Esophagus squamous epithelium (tissue), 5 donors: ENCODE measurements at regions not wholly inside any gene's neighbourhood (a gene's known extent, or its start where the extent isn't known, plus 50 kb on each side); places are given as distances from the start of the nearest gene placed in this dataset.

Experiments
- DNase-seq: peaks from one replicate; lab custom pipeline; 2025; lab: John Stamatoyannopoulos, UW
- H3K27ac ChIP-seq, 4 donors: fragments of 200-600 bp; sonication (generic); one replicate each; pipeline ENCODE4 v1.5.1; 2016 to 2019; ENCODE audit warnings: mild to moderate bottlenecking in 1 of 4
- H3K27me3 ChIP-seq, 4 donors: fragments of 200-600 bp; sonication (generic); 1 replicate in 3 of 4; 2 replicates in 1 of 4; pipeline versions ENCODE4 v1.5.1 to v1.6.0; 2017 to 2021; ENCODE audit warnings: antibody characterized with exemption in 1 of 4
- H3K36me3 ChIP-seq, 3 donors: fragments of 200-600 bp; sonication (generic); one replicate each; pipeline ENCODE4 v1.5.1; 2016 to 2019
- H3K4me1 ChIP-seq, 3 donors: fragments of 200-600 bp; sonication (generic); one replicate each; pipeline ENCODE4 v1.5.1; 2017 to 2019
- H3K4me3 ChIP-seq, 4 donors: fragments of 200-600 bp; sonication (generic); 1 replicate in 3 of 4; 2 replicates in 1 of 4; pipeline ENCODE4 v1.5.1; 2016 to 2019; ENCODE audit warnings: mild to moderate bottlenecking in 2 of 4, moderate library complexity in 1 of 4
- H3K9me3 ChIP-seq, 3 donors: fragments of 200-600 bp; sonication (generic); one replicate each; pipeline ENCODE4 v1.5.1; 2016 to 2019
- POLR2A ChIP-seq, 4 donors: fragments of 450-650 bp; IDR thresholded peaks; one replicate each; pipeline ENCODE4 v1.6.1; 2017; ENCODE audit warnings: antibody characterized with exemption in 4 of 4, mild to moderate bottlenecking in 4 of 4, moderate library complexity in 3 of 4
- WGBS, 2 donors: methylation state at CpG; one replicate each; pipeline ENCODE4 v1.1.5; 2018; 5-methylcytosine and 5-hydroxymethylcytosine counted together
- intact Hi-C: fragments of 100-400 bp; cut with DNase I; formaldehyde crosslinking; loops from one replicate; pipeline ENCODE4 v1.15.0; 2022
- TF ChIP-seq, protein P1 (sequence below), 6 experiments: fragments of 450-650 bp in 4 of 6; fragments of 200-600 bp in 2 of 6; sonication (generic) in 2 of 6; IDR thresholded peaks; one replicate each; pipeline ENCODE4 v1.5.1; 2016 to 2019; ENCODE audit warnings: antibody characterized with exemption in 6 of 6, mild to moderate bottlenecking in 4 of 6, moderate library complexity in 4 of 6
- donor health status: DM: yes; HTN: yes; CAD: no.

DNA sequence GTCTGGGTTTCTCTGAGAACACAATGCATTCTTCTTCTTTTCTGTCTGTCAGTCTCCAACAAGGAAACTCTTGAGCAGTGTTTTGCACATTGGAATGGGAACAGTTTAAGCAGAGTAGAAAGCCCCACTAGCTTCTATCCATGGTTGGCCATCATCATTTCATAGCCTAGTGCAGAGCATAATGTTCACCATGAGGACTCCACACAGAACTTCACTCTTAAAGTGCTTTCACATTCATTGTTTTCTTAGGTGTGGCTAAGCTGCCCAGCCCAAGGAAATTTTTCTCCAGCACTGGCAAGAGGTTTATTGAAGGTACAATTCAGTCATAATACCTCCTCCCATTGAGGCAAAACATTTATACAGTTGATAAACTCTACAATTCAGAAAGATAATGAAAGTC lies 503.0 kb upstream of the CD180 start:
- peaks cover 0 to 10% (median 9%) of the 10 kb centered on the region in 3 donors for H3K4me1 ChIP-seq
- no peaks in the 10 kb centered on the region for H3K27me3 ChIP-seq
- H3K36me3 ChIP-seq, result no peaks in the 10 kb centered on the region
- TF ChIP-seq, protein P1, sequence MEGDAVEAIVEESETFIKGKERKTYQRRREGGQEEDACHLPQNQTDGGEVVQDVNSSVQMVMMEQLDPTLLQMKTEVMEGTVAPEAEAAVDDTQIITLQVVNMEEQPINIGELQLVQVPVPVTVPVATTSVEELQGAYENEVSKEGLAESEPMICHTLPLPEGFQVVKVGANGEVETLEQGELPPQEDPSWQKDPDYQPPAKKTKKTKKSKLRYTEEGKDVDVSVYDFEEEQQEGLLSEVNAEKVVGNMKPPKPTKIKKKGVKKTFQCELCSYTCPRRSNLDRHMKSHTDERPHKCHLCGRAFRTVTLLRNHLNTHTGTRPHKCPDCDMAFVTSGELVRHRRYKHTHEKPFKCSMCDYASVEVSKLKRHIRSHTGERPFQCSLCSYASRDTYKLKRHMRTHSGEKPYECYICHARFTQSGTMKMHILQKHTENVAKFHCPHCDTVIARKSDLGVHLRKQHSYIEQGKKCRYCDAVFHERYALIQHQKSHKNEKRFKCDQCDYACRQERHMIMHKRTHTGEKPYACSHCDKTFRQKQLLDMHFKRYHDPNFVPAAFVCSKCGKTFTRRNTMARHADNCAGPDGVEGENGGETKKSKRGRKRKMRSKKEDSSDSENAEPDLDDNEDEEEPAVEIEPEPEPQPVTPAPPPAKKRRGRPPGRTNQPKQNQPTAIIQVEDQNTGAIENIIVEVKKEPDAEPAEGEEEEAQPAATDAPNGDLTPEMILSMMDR (IDR thresholded peaks at IDR 0.05), result no peak
- no peak for TF ChIP-seq POLR2A (IDR thresholded peaks at IDR 0.05)
- intact Hi-C loops, result no loop called here
- no peak overlapping the region for H3K4me3 ChIP-seq
- no peak overlapping the region for H3K27ac ChIP-seq
- no peak for DNase-seq
- peaks cover 0 to 17% (median 0%) of the 10 kb centered on the region in 3 donors for H3K9me3 ChIP-seq

DNA sequence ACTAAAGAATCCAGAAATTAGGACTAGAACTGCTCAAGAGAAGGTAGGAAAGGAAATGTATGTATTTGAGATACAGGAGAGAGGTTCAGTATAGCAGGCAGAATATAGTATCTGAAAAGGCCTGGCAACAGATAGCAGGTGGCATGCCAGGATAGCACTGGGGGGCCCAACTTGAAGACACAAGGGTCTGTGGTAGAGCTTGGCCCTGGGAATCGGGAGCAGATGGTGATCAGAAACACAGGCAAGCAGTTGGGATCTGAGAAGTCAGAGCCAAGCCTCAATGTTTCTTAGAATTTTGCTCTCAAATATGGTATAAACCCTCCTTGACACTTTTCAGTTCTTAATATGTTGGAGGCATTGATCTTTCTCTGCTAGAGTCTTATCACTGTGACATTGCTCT lies 499.8 kb upstream of the CD180 start:
- Histone ChIP-seq H3K4me3 (no peak overlapping the region), H3K27ac (no peak overlapping the region), H3K27me3 (no peaks in the 10 kb centered on the region), H3K9me3 (no peaks in the 10 kb centered on the region), H3K36me3 (no peaks in the 10 kb centered on the region), H3K4me1 (peaks cover 0 to 21% (median 9%) of the 10 kb centered on the region in 3 donors)
- no peak for DNase-seq
- WGBS, 2 donors, result 87 to 89% methylated on average over 1 of the region's 1 CpG
- TF ChIP-seq, protein P1 (IDR thresholded peaks at IDR 0.05), result no peak
- intact Hi-C loops, result no loop called here

DNA sequence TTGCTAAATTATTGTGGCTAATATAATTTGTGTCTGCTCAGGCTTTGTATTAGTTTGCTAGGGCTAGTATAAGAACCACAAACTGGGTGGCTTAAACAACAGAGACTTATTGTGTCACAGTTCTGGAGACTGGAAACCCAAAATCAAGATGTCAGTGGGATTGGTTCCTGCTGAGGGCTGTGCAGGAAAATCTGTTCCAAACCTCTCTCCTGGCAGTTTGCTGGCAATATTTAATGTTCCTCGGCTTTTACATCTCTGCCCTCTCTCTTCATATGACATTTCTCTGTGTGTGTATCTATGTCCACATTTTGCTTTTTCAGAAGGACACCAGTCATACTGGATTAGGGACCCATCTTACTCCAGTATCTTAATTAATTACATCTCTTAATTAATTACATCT lies 498.8 kb upstream of the CD180 start:
- no peak for TF ChIP-seq POLR2A (IDR thresholded peaks at IDR 0.05)
- TF ChIP-seq, protein P1 (IDR thresholded peaks at IDR 0.05), result no peak
- no peaks in the 10 kb centered on the region for H3K27me3 ChIP-seq
- WGBS, 2 donors, result 75 to 78% methylated on average over 1 of the region's 1 CpG
- no peak for DNase-seq
- H3K27ac ChIP-seq, result peak overlapping the region in 3 of 4 donors; percentile 57 to 83 (median 79)
- intact Hi-C loops, result no loop called here
- no peaks in the 10 kb centered on the region for H3K36me3 ChIP-seq
- no peak overlapping the region for H3K4me3 ChIP-seq
- H3K4me1 ChIP-seq, result peaks cover 0 to 21% (median 9%) of the 10 kb centered on the region in 3 donors
- no peaks in the 10 kb centered on the region for H3K9me3 ChIP-seq

DNA sequence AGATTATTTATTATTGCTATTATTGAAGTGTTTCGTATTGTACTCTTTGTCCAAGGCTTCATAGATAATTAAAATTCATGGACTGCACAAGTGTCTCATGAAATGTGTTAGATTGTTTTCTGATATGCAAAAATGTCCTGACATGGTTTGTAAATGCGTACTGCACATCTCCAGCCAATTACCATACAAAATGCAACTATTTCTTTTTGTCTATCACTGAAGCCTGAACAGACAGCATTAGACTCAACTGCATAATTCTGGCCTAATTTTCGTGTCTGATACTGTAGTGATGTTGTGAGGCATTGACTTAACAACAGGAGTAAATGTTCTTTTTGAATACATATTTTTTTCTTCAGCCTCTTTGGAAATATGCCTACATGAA lies 498.2 kb upstream of the CD180 start:
- intact Hi-C loops, result no loop called here
- Histone ChIP-seq H3K4me1 (peaks cover 0 to 21% (median 9%) of the 10 kb centered on the region in 3 donors), H3K27me3 (no peaks in the 10 kb centered on the region), H3K27ac (peak overlapping the region in 3 of 4 donors; percentile 57 to 83 (median 79)), H3K36me3 (no peaks in the 10 kb centered on the region), H3K4me3 (no peak overlapping the region), H3K9me3 (no peaks in the 10 kb centered on the region)
- no peak for DNase-seq
- WGBS, 2 donors, result 60 to 73% methylated on average over 3 of the region's 3 CpGs
- TF ChIP-seq POLR2A (IDR thresholded peaks at IDR 0.05), result no peak
- TF ChIP-seq, protein P1 (IDR thresholded peaks at IDR 0.05), result no peak

DNA sequence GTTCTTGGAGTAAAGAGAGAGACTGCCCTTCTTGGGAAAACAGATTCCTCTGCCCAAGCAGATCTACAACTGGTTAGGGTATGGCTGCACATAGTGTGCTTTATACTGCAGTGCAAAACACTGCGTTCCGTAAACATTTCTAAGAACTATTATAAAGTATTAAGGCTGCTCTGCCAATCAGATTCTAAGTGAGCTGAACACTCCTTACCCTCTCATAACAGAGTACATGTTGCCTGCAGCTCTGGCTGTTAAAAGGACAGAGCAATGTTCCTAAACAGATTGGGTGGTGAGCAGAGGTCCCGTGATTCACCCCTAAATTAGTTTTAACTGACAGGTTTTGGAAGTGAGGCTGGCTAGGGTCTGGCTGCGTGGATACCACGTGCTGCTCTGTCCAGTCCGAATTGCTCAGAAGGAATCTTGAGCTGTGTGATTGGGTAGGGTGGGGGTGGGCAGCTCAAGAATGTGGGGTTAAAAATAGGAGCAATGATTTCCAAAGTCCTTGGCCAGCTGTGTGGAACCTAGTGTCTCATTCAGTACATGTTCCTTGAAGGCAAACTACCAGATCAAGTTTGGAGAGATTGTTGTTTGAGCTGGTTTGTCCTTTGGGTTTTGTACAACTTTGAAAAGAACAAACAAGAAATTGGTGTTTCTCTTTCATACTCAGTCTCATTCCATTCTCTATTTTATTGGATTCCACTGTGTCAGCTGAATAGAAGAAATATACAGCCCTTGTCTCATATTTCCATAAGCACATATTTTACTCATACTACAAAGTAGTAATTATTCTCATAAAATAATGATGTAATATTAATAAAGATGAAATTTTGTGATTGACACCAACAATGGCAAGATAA lies 497.6 kb upstream of the CD180 start:
- Histone ChIP-seq H3K9me3 (no peaks in the 10 kb centered on the region), H3K4me3 (no peak overlapping the region), H3K4me1 (peaks cover 0 to 21% (median 9%) of the 10 kb centered on the region in 3 donors), H3K27me3 (no peaks in the 10 kb centered on the region), H3K36me3 (no peaks in the 10 kb centered on the region), H3K27ac (peak overlapping the region; percentile 47 to 83 (median 81))
- no peak for DNase-seq
- intact Hi-C loops, result no loop called here
- 52 to 72% methylated on average over 6 of the region's 6 CpGs for WGBS, 2 donors
- TF ChIP-seq POLR2A (IDR thresholded peaks at IDR 0.05), result no peak
- TF ChIP-seq, protein P1 (IDR thresholded peaks at IDR 0.05), result no peak
